Ovary (tissue), 7 donors: ENCODE measurements at regions not wholly inside any gene's neighbourhood (a gene's known extent, or its start where the extent isn't known, plus 50 kb on each side); places are given as distances from the start of the nearest gene placed in this dataset.

Experiments used
- DNase-seq, 5 donors: peaks; one replicate each; pipeline ENCODE4 v3.0.0-alpha.2; 2019 to 2020
- H3K27ac ChIP-seq, 2 donors: fragments of 200-600 bp; one replicate each; pipeline versions ENCODE4 v1.5.1 to v1.8.0; 2019 to 2022
- H3K27me3 ChIP-seq: fragments of 200-600 bp; one replicate; pipeline ENCODE4 v1.8.0; 2022
- H3K36me3 ChIP-seq: fragments of 200-600 bp; sonication (generic); one replicate; pipeline ENCODE4 v1.5.1; 2019
- H3K4me1 ChIP-seq: one replicate; pipeline ENCODE4 v1.8.1; 2013; ENCODE audit warnings: mild to moderate bottlenecking, moderate library complexity; ENCODE audit not compliant: insufficient read depth
- H3K4me3 ChIP-seq: fragments of 200-600 bp; sonication (generic); one replicate; pipeline ENCODE4 v1.5.1; 2017
- H3K9me3 ChIP-seq, 2 donors: fragments of 200-600 bp in 1 of 2; sonication (generic) in 1 of 2; one replicate each; pipeline versions ENCODE4 v1.5.1 to v1.8.1; 2013 to 2019; ENCODE audit warnings: mild to moderate bottlenecking in 1 of 2, moderate library complexity in 1 of 2
- EP300 ChIP-seq: sonication (generic); formaldehyde crosslinking; IDR thresholded peaks from one replicate; pipeline ENCODE4 v1.6.1; 2017; ENCODE audit warnings: antibody characterized with exemption
- POLR2A ChIP-seq: fragments of 450-650 bp; IDR thresholded peaks from one replicate; pipeline ENCODE4 v1.6.1; 2017; ENCODE audit warnings: antibody characterized with exemption, mild to moderate bottlenecking, moderate library complexity
- WGBS, 3 donors: extraction: QIAGEN DNeasy Blood & Tissue Kit in 1 of 3; methylation state at CpG; one replicate each; pipeline versions ENCODE4 v1.1.5 to v1.1.7; 2013 to 2017; 5-methylcytosine and 5-hydroxymethylcytosine counted together
- intact Hi-C, 4 donors: fragments of 100-400 bp; cut with DNase I; formaldehyde crosslinking; loops; one replicate each; pipeline versions ENCODE4 v1.11.0 to v1.15.1; 2022 to 2023
- TF ChIP-seq, protein P1 (sequence below), 3 donors: fragments of 450-650 bp in 2 of 3; fragments of 200-600 bp in 1 of 3; IDR thresholded peaks; one replicate each; pipeline versions ENCODE4 v1.5.1 to v1.8.0; 2016 to 2022; ENCODE audit warnings: antibody characterized with exemption in 3 of 3, mild to moderate bottlenecking in 1 of 3
- donor health status: DM: no; HTN: no; CAD: no; lungs with moderate emphysema.
- donor health status: DM: no; HTN: no; CAD: no.
- donor health status: Bipolar disorder and iron deficiency.
- donor health status: DM: no; HTN: no; CAD: no.
- donor health status: DM: yes; HTN: yes; CAD: no.

DNA sequence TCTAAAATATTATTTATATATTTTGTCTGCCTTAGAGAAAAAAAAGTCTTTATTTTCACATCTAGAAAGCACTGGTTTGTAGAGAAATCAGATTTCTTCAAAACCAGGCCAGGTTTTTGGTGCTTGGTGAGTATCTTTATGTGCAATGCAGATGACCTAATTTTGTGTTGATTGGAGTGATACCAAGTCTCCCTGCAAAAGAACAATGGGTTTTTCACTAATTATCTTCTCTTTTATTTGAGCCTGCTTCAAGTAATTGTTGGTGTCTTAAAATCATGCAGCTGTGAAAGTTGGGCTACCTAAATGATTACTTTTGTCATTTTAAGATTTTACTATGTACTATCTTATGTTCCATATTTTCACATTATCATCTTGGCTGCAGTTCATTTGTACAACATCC, 874.7 kb downstream of the TFAP2A start:
- Histone ChIP-seq H3K27ac (no peak overlapping the region), H3K4me1 (no peaks in the 10 kb centered on the region), H3K4me3 (no peak overlapping the region), H3K36me3 (no peaks in the 10 kb centered on the region), H3K9me3 (no peaks in the 10 kb centered on the region), H3K27me3 (no peaks in the 10 kb centered on the region)
- intact Hi-C loops = no loop called here
- DNase-seq = no peak
- TF ChIP-seq, protein P1, sequence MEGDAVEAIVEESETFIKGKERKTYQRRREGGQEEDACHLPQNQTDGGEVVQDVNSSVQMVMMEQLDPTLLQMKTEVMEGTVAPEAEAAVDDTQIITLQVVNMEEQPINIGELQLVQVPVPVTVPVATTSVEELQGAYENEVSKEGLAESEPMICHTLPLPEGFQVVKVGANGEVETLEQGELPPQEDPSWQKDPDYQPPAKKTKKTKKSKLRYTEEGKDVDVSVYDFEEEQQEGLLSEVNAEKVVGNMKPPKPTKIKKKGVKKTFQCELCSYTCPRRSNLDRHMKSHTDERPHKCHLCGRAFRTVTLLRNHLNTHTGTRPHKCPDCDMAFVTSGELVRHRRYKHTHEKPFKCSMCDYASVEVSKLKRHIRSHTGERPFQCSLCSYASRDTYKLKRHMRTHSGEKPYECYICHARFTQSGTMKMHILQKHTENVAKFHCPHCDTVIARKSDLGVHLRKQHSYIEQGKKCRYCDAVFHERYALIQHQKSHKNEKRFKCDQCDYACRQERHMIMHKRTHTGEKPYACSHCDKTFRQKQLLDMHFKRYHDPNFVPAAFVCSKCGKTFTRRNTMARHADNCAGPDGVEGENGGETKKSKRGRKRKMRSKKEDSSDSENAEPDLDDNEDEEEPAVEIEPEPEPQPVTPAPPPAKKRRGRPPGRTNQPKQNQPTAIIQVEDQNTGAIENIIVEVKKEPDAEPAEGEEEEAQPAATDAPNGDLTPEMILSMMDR (IDR thresholded peaks at IDR 0.05) = no peak
- TF ChIP-seq EP300 (no peak), POLR2A (no peak)

DNA sequence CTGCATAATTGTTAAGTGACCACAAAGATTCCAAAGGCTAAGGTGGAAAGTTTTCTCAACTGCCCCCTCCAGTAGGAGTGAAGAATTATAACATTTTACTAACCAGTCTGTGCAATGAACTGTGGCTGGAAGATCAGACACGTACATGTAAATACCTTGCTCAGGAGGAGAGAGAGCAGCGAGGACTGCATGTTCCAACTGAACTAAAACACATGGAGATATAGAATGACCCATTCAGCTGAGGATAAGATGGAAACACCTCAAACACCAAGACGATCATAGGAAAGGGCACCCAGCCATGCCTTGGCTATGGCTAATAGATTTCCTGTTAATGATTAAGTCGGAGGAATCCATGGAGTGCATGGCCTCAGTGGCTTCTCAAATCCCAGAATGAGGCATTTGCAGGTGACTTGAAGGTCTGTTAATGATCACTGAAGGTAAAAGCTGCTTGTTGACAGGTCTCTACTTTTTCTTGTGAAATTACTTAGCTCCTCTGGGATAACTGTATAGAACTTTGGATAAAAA, 875.6 kb downstream of the TFAP2A start:
- 45 to 68% (median 56%) methylated on average over 4 of the region's 4 CpGs for WGBS, 3 donors
- H3K36me3 ChIP-seq = no peaks in the 10 kb centered on the region
- intact Hi-C loops = no loop called here
- H3K27me3 ChIP-seq = no peaks in the 10 kb centered on the region
- H3K9me3 ChIP-seq = no peaks in the 10 kb centered on the region
- DNase-seq = no peak
- H3K27ac ChIP-seq = no peak overlapping the region
- TF ChIP-seq EP300 = no peak
- no peak for TF ChIP-seq POLR2A
- TF ChIP-seq, protein P1 (IDR thresholded peaks at IDR 0.05) = no peak
- no peak overlapping the region for H3K4me3 ChIP-seq
- no peaks in the 10 kb centered on the region for H3K4me1 ChIP-seq

DNA sequence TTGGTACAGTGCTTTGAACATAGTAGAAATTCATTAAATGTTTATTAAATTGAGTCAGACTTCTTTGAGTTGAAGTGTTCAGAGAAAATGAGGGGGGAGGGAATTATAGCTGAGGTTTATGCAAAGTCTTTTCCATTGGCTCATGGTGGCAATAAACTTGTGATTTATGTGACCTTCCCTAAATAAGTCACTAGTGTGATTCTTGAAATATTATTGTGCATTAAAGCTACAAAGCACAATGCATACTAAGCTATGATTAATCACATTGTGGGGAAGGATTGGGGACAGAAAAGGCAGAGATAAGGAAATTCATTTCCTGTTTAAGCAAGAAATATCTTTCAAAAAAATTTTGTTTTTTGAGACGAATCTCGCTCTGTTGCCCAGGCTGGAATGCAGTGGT, 877.5 kb downstream of the TFAP2A start:
- 68 to 79% (median 71%) methylated on average over 2 of the region's 2 CpGs for WGBS, 3 donors

DNA sequence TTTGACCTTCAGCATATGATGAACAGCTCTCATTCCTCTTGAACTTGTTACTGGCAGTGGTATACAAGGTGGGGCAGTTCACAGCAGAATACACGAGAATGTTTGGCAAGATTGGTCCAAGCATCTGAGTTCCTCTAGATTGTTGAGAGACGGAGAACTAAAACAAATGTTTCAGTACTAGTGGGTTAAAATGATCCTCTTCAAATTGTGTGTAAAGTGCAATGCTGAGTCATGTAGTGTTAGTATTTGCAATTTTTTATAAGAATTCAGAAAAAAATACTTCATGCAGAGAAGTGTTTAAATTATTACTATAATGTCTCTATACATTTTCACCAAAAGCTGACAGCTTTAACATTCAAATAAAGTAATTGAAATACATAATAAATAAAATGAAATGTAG, 879.8 kb downstream of the TFAP2A start:
- TF ChIP-seq EP300 (no peak), POLR2A (no peak)
- TF ChIP-seq, protein P1 (IDR thresholded peaks at IDR 0.05) = no peak
- no peak overlapping the region for H3K27ac ChIP-seq
- intact Hi-C loops = no loop called here
- H3K4me1 ChIP-seq = no peaks in the 10 kb centered on the region
- no peaks in the 10 kb centered on the region for H3K27me3 ChIP-seq
- 46 to 67% (median 59%) methylated on average over 2 of the region's 2 CpGs for WGBS, 3 donors
- no peaks in the 10 kb centered on the region for H3K9me3 ChIP-seq
- no peak overlapping the region for H3K4me3 ChIP-seq
- H3K36me3 ChIP-seq = no peaks in the 10 kb centered on the region
- no peak for DNase-seq

More for the DNA sequence above, 877.5 kb downstream of the TFAP2A start:
- Histone ChIP-seq H3K4me1 (no peaks in the 10 kb centered on the region), H3K27me3 (no peaks in the 10 kb centered on the region), H3K36me3 (no peaks in the 10 kb centered on the region), H3K9me3 (no peaks in the 10 kb centered on the region), H3K27ac (no peak overlapping the region), H3K4me3 (no peak overlapping the region)
- no peak for DNase-seq
- no peak for TF ChIP-seq EP300
- intact Hi-C loops = no loop called here

DNA sequence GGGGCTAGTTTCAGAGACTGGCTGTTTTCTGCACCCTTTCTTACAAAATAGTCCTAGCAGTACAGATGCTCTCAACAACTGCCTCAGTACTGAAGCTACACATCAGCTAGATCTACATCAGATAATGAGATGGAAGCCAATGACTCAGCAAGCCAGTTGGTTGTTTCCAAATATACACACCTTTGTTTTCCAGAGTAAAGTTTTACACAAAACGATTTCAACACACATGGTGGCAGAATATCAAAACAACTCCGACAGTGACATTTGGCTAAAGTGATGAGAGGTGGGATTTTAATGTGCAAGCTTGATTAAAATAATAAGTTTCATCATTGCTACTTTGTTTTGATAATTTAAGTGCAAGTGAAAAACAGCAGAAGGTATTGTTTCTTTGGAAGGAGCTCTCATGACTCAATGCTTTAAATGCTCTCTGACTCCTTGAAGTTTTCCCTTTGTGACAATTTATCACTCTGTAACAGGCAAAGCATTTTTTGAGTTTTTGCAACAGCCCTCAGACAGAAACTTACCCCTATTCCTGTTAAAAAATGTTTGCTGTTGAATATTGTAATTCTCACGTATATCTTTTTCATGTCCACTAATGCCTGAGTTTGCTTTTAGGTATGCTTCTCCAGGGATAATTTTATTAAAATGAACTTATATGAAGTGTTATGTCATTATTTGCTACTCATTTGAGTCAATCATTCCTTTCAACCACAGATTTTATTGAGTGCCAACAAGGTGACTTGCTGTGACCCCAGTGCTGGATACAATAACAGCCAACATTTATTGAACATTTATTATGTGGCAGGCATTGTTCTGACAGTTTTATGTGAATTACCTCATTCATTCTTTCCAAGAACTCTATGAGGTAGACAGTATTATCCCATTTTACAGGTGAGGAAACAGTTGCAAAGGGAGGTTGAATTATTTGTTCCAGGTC, 882.0 kb downstream of the TFAP2A start:
- TF ChIP-seq EP300 (no peak), POLR2A (no peak)
- TF ChIP-seq, protein P1 (IDR thresholded peaks at IDR 0.05) = no peak

More for the DNA sequence above, 882.0 kb downstream of the TFAP2A start:
- WGBS, 3 donors = 79 to 85% (median 83%) methylated on average over 3 of the region's 3 CpGs
- H3K27me3 ChIP-seq = no peaks in the 10 kb centered on the region
- no peak for DNase-seq
- H3K36me3 ChIP-seq = no peaks in the 10 kb centered on the region
- H3K4me1 ChIP-seq = no peaks in the 10 kb centered on the region
- no peaks in the 10 kb centered on the region for H3K9me3 ChIP-seq
- H3K27ac ChIP-seq = no peak overlapping the region
- no peak overlapping the region for H3K4me3 ChIP-seq
- intact Hi-C loops = no loop called here
